ENCODE measurements at regions not wholly inside any gene's neighbourhood (a gene's known extent, or its start where the extent isn't known, plus 50 kb on each side); places are given as distances from the start of the nearest gene placed in this dataset.

GRCh38 chr5:124671193-124671592, 75.2 kb downstream of the ZNF608 start:
- ChIA-PET POLR2A (no interaction called here), CTCF (interaction anchor here (1.2 to 1.7 kb wide), 2 partner anchors 9 to 10 kb away, joined by 4 to 5 read pairs; no protein-coding TSS in a partner anchor)
- no peak for TF ChIP-seq CTCF (IDR thresholded peaks at IDR 0.05; ENCODE audit: control extremely low read depth, extremely low read depth, low read depth, missing control alignments)
- DNase-seq (ENCODE audit: extremely low spot score), result no peak

GRCh38 chr5:124670722-124671184, 75.7 kb downstream of the ZNF608 start:
- TF ChIP-seq CTCF (IDR thresholded peaks at IDR 0.05; ENCODE audit: control extremely low read depth, extremely low read depth, low read depth, missing control alignments), result no peak
- no peak for DNase-seq (ENCODE audit: extremely low spot score)
- ChIA-PET CTCF (interaction anchor here (1.2 to 1.7 kb wide), 3 partner anchors 9 to 16 kb away, joined by 3 to 5 read pairs (median 4); no protein-coding TSS in a partner anchor), POLR2A (no interaction called here)

GRCh38 chr5:124669956-124670721, 76.3 kb downstream of the ZNF608 start:
- POLR2A ChIA-PET, result no interaction called here
- no peak for DNase-seq (ENCODE audit: extremely low spot score)
- CTCF ChIA-PET, result interaction anchor here (1.2 to 1.7 kb wide), 2 partner anchors 9 to 17 kb away, joined by 3 to 5 read pairs; no protein-coding TSS in a partner anchor
- TF ChIP-seq CTCF (IDR thresholded peaks at IDR 0.05; ENCODE audit: control extremely low read depth, extremely low read depth, low read depth, missing control alignments), result no peak

GRCh38 chr5:124669300-124669648, 77.2 kb downstream of the ZNF608 start:
- DNase-seq (ENCODE audit: extremely low spot score), result no peak
- ChIA-PET POLR2A (no interaction called here), CTCF (interaction anchor here (1.7 kb wide), 1 partner anchor 8 kb away, joined by 5 read pairs; no protein-coding TSS in a partner anchor)
- TF ChIP-seq CTCF (IDR thresholded peaks at IDR 0.05; ENCODE audit: control extremely low read depth, extremely low read depth, low read depth, missing control alignments), result no peak

DNA sequence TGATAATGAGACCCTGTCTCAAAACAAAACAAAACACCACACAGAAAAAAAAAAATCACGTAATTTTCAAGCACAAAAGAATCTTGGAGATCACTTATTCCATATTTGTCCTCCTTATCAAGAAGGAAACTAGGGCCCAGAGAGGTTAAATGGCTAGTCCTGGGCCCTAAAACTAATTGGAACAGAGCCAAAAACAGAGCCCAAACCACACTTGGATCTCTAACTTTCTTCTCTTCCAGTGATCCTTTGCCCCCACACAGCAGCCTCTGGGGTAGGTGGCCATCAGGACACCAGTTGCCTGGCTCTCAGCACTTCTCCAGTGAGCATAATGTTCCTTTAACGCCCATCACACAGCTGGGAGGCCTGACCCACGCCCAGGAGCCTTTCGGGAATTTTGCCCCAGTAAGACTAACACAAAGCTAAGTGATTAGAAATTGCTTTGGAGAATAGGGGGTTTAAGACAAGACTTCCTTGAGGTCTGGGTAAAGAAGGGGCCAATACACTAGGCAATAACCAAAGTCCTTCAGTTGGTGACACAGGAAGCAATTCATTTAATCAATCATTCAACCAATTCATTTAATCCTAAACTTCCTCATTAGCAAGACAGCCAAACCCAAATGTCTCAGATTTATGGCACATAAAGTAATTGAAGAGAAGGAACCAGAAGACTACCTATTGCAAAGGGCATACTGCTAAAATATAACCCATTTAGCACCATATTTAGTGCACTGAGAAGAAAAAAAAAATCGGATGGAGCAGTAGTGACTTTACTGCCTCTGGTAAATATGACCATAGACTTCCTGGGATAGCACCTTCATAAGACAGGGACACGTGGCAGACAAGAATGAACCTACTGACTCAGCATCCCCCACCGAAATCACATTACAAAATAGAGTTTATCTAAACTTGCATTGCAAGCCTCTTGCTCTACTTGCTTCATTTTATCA, 77.8 kb downstream of the ZNF608 start:
- POLR2A ChIA-PET, result no interaction called here
- CTCF ChIA-PET, result interaction anchor here (1.5 kb wide), 1 partner anchor 11 kb away, joined by 3 read pairs; no protein-coding TSS in a partner anchor

More for the DNA sequence above, 77.8 kb downstream of the ZNF608 start:
- no peak for DNase-seq (ENCODE audit: extremely low spot score)
- TF ChIP-seq CTCF (IDR thresholded peaks at IDR 0.05; ENCODE audit: control extremely low read depth, extremely low read depth, low read depth, missing control alignments), result no peak
